ENCODE measurements at regions not wholly inside any gene's neighbourhood (a gene's known extent, or its start where the extent isn't known, plus 50 kb on each side); places are given as distances from the start of the nearest gene placed in this dataset.

DNA sequence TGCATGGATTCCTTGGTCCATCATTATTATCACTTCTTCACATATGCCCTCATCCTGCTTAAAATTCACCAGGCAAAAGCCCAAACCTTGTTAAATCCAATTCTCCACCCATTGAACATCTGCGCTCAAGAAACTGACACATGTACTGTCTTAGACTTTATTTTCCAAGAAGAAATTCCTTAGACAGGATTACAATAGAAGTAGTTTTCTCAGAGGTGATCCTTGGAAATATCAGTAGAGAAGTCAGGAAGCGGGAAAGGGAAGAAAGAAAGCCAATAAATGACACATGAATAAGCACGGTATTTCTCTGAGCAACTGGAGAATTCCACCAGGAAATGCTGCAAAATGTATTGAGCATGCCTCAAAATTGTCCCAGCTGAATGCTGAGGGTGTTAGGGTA lies 90.2 kb downstream of the FOXD1 start:
- Histone ChIP-seq H3K27ac (ENCODE audit: low read depth) (no peak overlapping the region), H3K9me2 (ENCODE audit: insufficient read depth) (peaks cover 6% of the 10 kb centered on the region; the same call in 1 of the 2 replicates), H3K4me3 (no peak overlapping the region), H3K4me1 (ENCODE audit: insufficient read depth) (no peaks in the 10 kb centered on the region), H3F3A (replicated peaks; ENCODE audit: low read depth) (no peaks in the 10 kb centered on the region), H3K79me2 (replicated peaks; ENCODE audit: insufficient read depth) (no peaks in the 10 kb centered on the region), H4K20me1 (replicated peaks; ENCODE audit: insufficient read depth) (no peaks in the 10 kb centered on the region), H3K27me3 (ENCODE audit: insufficient read depth) (no peaks in the 10 kb centered on the region), H3K4me2 (no peak overlapping the region), H2AFZ (no peak overlapping the region), H3K36me3 (ENCODE audit: insufficient read depth) (no peaks in the 10 kb centered on the region)
- TF ChIP-seq EZH2 (IDR thresholded peaks at IDR 0.05; ENCODE audit: low read depth, unreplicated experiment): no peak
- TF ChIP-seq POLR2AphosphoS5 (IDR thresholded peaks at IDR 0.05; ENCODE audit: low read depth): no peak
- TF ChIP-seq, protein P1, sequence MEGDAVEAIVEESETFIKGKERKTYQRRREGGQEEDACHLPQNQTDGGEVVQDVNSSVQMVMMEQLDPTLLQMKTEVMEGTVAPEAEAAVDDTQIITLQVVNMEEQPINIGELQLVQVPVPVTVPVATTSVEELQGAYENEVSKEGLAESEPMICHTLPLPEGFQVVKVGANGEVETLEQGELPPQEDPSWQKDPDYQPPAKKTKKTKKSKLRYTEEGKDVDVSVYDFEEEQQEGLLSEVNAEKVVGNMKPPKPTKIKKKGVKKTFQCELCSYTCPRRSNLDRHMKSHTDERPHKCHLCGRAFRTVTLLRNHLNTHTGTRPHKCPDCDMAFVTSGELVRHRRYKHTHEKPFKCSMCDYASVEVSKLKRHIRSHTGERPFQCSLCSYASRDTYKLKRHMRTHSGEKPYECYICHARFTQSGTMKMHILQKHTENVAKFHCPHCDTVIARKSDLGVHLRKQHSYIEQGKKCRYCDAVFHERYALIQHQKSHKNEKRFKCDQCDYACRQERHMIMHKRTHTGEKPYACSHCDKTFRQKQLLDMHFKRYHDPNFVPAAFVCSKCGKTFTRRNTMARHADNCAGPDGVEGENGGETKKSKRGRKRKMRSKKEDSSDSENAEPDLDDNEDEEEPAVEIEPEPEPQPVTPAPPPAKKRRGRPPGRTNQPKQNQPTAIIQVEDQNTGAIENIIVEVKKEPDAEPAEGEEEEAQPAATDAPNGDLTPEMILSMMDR (conservative IDR thresholded peaks at IDR 0.05; ENCODE audit: low read depth in 2 of 2): no peak
- no peak for TF ChIP-seq EZH2phosphoT487 (IDR thresholded peaks at IDR 0.05; ENCODE audit: unreplicated experiment)
- no peak for TF ChIP-seq JUNB (IDR thresholded peaks at IDR 0.05; ENCODE audit: unreplicated experiment)
- TF ChIP-seq, protein P2, sequence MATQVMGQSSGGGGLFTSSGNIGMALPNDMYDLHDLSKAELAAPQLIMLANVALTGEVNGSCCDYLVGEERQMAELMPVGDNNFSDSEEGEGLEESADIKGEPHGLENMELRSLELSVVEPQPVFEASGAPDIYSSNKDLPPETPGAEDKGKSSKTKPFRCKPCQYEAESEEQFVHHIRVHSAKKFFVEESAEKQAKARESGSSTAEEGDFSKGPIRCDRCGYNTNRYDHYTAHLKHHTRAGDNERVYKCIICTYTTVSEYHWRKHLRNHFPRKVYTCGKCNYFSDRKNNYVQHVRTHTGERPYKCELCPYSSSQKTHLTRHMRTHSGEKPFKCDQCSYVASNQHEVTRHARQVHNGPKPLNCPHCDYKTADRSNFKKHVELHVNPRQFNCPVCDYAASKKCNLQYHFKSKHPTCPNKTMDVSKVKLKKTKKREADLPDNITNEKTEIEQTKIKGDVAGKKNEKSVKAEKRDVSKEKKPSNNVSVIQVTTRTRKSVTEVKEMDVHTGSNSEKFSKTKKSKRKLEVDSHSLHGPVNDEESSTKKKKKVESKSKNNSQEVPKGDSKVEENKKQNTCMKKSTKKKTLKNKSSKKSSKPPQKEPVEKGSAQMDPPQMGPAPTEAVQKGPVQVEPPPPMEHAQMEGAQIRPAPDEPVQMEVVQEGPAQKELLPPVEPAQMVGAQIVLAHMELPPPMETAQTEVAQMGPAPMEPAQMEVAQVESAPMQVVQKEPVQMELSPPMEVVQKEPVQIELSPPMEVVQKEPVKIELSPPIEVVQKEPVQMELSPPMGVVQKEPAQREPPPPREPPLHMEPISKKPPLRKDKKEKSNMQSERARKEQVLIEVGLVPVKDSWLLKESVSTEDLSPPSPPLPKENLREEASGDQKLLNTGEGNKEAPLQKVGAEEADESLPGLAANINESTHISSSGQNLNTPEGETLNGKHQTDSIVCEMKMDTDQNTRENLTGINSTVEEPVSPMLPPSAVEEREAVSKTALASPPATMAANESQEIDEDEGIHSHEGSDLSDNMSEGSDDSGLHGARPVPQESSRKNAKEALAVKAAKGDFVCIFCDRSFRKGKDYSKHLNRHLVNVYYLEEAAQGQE (IDR thresholded peaks at IDR 0.05; ENCODE audit: unreplicated experiment): no peak
- ATAC-seq (no peak), DNase-seq (ENCODE audit: low spot score) (no peak)
- H3K27ac Mint-ChIP-seq: no peak overlapping the region
- no peaks in the 10 kb centered on the region for H3K27me3 Mint-ChIP-seq (ENCODE audit: insufficient read depth, low read depth, poor library complexity)
- no peak overlapping the region for H3K4me3 Mint-ChIP-seq
- no peaks in the 10 kb centered on the region for H3K9me3 Mint-ChIP-seq
- no peaks in the 10 kb centered on the region for H3K36me3 Mint-ChIP-seq (ENCODE audit: low read depth)
- no peaks in the 10 kb centered on the region; the same call in 2 of the 3 replicates for H3K4me1 Mint-ChIP-seq

DNA sequence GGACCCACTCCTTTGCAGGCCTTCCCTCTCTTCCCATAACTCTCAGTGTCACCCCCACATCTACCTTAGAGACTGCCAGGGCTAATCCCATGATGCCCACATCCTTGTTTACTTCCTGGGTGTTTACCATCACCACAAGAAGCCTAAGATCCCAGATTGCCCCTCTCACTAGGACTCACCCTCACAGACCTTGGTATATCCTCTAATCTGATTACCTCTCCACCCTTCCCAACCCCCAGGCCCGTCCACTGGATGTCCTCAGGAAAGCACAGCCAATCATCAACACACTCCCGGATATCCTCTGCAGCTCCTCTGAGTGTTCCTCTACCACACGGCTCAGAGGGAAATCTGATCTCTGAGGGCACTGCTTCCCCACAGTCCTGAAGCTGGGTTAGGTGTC lies 91.0 kb downstream of the FOXD1 start:
- no peak overlapping the region for H3K4me3 Mint-ChIP-seq
- no peaks in the 10 kb centered on the region for H3K36me3 Mint-ChIP-seq (ENCODE audit: low read depth)
- H2AFZ ChIP-seq: no peak overlapping the region
- no peaks in the 10 kb centered on the region for H3K27me3 ChIP-seq (ENCODE audit: insufficient read depth)
- H3K36me3 ChIP-seq (ENCODE audit: insufficient read depth): no peaks in the 10 kb centered on the region
- no peaks in the 10 kb centered on the region for H3K79me2 ChIP-seq (replicated peaks; ENCODE audit: insufficient read depth)
- H3K4me1 Mint-ChIP-seq: no peaks in the 10 kb centered on the region; the same call in 2 of the 3 replicates
- H3K4me2 ChIP-seq: no peak overlapping the region
- no peaks in the 10 kb centered on the region for H3K4me1 ChIP-seq (ENCODE audit: insufficient read depth)
- no peaks in the 10 kb centered on the region for H3K27me3 Mint-ChIP-seq (ENCODE audit: insufficient read depth, low read depth, poor library complexity)
- H3K4me3 ChIP-seq: no peak overlapping the region
- H3K9me2 ChIP-seq (ENCODE audit: insufficient read depth): peaks cover 6% of the 10 kb centered on the region; the same call in 1 of the 2 replicates
- DNase-seq (ENCODE audit: low spot score) (no peak), ATAC-seq (no peak)
- H3K27ac Mint-ChIP-seq: no peak overlapping the region
- no peaks in the 10 kb centered on the region for H3F3A ChIP-seq (replicated peaks; ENCODE audit: low read depth)
- no peaks in the 10 kb centered on the region for H4K20me1 ChIP-seq (replicated peaks; ENCODE audit: insufficient read depth)
- no peak overlapping the region for H3K27ac ChIP-seq (ENCODE audit: low read depth)
- no peaks in the 10 kb centered on the region for H3K9me3 Mint-ChIP-seq
- no peak for TF ChIP-seq EZH2 (IDR thresholded peaks at IDR 0.05; ENCODE audit: low read depth, unreplicated experiment)
- TF ChIP-seq, protein P1 (conservative IDR thresholded peaks at IDR 0.05; ENCODE audit: low read depth in 2 of 2): no peak
- TF ChIP-seq, protein P2 (IDR thresholded peaks at IDR 0.05; ENCODE audit: unreplicated experiment): no peak
